Hepatocyte (in vitro differentiated cells): ENCODE measurements at regions not wholly inside any gene's neighbourhood (a gene's known extent, or its start where the extent isn't known, plus 50 kb on each side); places are given as distances from the start of the nearest gene placed in this dataset.

Experiments used
- CTCF ChIP-seq: fragments of 200-600 bp; sonication (generic); IDR thresholded peaks from 2 replicates; pipeline ENCODE4 v1.5.1; 2016; ENCODE audit warnings: antibody characterized with exemption, mild to moderate bottlenecking; ENCODE audit not compliant: poor library complexity
- EZH2 ChIP-seq: fragments of 200-600 bp; sonication (generic); IDR thresholded peaks from 2 replicates; pipeline ENCODE4 v1.6.1; 2016; ENCODE audit warnings: antibody characterized with exemption, mild to moderate bottlenecking, borderline replicate concordance

GRCh38 chr1:219050822-219051125 is 122.9 kb upstream of the LYPLAL1 start:
- TF ChIP-seq EZH2 (no peak), CTCF (no peak)
